MV-4-11 (cell line): ENCODE measurements at regions not wholly inside any gene's neighbourhood (a gene's known extent, or its start where the extent isn't known, plus 50 kb on each side); places are given as distances from the start of the nearest gene placed in this dataset.
A peak's percentile ranks its signal among the peaks of the same experiment; 100 is the strongest.
"Not testable (repeated sequence)": the region's sequence is repeated elsewhere in the genome, so short reads cannot be mapped to it uniquely, and the experiment has no call there.

ENCODE experiments used
- DNase-seq: peaks from one replicate; lab custom pipeline; 2025; lab: John Stamatoyannopoulos, UW

DNA sequence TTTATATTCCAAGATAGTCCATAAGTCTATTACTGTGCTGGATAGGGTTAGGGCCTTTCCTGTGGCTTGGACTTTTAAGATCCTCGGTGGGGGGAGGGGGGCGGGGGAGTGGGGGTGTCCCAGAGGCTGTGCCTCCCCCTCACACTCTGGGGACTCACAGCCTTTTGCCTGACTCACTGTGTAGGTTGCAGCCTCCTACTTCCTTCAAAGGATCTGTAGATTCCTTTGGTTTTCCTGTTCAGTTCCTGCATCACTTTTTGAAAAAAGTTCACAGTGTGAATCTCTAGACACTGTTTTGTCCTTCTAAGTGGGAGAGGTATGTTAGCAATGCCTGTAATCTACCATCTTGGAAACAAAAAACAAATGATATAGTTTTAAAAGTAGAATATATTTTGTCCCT, 999.9 kb downstream of the GLUD2 start:
- no peak for DNase-seq

DNA sequence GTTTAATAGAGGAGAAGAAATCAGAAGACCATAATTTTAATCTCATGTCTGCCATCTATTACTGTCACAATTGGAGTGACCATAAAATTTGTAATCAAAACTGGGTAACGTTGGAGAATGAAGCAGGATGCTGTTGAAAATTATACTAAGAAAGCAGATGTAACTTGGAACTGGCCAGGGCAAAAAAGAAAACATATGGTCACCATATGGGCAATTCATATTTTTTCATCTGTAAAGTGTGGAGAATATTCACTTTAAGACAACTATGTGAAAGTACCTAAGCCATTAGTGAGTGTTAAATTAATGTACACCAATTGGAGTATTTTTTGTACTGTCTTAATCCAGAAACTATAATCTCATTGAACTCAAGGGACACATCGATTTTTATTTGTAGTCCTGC, 1008.0 kb downstream of the GLUD2 start:
- no peak for DNase-seq

DNA sequence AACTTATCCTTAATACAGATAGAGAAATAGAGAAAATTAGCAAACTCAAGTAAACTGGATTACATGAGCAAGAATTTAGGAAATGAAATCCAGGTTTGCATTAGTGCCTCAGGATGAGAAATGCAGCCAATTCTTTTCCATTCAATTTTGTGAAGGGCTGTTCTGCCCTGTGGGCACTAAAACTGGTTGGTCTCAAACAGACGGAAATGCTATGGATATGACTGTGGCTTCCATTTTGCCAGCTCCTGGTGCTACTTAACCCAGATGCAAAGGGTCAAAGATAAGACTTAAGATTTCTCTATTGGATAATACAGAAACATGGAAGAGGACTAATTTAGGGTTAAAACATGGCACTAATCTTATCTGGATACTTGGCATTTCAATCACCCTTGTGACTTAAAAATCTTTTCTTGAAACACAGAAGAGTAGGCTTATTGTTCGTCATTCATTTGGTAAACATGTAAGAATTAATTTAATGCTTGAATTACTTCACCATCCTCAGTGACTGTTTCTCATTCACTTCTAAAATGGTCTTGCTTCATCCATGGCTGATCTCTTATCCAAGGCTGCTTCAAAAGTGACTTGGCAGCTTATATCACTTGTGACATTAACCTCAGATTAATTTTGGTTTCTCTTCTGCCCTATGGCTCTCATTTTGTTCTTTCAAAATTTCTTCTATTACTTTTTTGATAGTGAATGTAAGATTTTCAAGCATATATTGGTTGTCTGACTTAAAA, 1008.7 kb downstream of the GLUD2 start:
- DNase-seq: no peak

DNA sequence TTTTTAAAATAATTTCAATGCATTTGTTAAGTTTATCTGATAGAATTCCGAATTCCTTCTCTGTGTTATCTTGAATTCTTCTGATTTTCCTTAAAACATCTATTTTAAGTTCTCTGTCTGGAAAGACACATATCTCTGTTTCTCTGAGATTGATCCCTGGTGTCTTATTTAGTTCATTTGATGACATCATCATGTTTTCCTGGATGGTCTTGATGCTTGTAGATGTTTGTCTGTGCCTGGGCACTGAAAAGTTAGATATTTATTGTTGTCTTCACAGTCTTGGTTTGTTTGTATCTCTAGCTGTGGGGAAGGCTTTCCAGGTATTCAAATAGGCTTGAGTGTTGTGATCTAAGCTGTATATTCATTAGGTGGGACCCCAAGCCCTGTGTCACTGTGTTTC, 1028.8 kb downstream of the GLUD2 start:
- DNase-seq: no peak

DNA sequence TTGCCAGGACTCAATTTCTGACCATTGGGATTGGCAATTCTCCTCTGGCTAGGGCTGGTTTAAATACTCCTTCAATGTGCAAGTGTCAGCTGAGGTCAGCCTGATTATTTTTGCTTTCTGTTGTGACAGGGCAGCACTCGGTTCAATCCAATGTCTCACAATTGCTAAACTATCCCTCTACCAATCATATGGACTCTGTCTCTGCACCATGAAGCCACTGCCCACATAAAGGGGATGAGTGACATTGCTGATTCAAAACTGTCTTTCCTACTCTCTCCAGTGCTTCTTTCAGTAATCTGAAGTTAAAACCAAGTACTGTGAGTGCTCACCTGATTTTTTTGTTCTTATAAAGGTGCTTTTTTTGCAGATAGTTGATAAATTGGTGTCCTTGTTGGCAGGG, 1030.7 kb downstream of the GLUD2 start:
- DNase-seq: no peak

DNA sequence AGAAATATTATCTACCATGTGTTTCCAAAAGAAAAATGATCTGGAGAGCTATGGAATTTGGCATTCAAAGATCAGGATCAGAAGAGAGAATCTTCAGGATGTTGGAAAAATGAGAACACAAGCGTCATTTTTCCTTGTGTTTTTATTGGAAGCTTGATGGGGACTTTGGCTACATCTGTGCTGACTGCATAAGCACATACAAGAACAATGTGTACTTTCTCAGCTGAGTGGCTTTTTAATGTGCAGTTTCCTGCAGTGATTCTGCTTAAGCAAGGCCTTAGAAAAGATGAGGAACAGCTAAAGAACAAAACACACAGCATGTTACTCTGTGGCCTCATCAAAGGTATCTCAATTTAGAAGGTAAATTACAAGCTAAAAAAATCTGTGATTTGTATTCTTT, 1039.9 kb downstream of the GLUD2 start:
- DNase-seq: no peak

DNA sequence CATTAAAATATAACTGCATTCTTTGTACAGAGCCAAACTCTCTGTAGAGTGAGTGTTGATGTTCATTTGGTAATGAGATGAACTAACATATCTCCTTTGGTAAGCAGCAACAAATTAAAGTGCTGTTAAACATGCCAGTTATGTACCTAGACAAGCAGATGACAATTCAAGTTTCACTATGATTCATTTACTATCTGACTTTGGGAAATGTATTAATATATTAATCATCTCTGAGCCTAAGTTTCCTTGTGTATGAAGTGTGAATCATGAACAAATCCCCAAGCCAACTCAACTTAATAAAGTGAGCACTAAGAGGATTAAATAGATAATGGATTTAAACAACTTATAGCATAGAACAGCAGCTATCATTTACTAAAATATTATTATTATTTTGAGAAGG, 1044.2 kb downstream of the GLUD2 start:
- DNase-seq: no peak

DNA sequence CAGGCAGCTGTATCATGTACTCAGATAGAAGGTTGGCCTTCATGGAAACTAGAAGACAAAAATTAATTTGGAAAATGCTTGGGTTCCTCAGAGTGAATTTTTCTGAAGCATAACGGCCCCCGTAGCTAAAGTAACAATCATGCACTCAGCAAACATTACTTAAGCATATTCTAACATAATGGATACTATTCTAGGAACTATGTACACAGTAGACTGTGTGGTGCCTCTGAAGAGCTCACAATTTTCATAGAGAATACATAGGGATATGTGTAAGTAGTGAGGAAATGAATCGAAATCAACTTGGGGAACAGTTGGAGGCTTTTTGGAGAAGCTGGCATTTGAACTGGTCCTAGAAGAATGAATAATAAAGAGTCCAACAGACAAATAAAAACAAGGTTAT, 1045.0 kb downstream of the GLUD2 start:
- DNase-seq: no peak

DNA sequence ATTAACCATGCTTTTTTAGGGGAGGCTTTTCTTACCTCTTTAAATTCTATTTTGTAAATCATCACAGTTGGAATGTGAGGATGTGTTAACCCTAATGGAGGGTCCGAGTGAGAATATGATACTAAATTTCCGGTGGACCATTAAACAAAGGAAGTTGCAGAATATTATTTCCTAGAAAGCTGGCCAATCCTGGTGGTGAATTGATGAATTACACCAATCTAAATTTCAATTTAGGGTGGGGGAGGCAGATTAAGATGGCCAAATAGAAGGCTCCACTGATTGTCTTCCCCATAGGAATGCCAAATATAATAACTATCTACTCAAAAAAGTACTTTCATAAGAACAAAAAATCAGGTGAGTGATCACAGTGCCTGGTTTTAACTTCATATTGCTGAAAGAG, 1045.6 kb downstream of the GLUD2 start:
- no peak for DNase-seq

DNA sequence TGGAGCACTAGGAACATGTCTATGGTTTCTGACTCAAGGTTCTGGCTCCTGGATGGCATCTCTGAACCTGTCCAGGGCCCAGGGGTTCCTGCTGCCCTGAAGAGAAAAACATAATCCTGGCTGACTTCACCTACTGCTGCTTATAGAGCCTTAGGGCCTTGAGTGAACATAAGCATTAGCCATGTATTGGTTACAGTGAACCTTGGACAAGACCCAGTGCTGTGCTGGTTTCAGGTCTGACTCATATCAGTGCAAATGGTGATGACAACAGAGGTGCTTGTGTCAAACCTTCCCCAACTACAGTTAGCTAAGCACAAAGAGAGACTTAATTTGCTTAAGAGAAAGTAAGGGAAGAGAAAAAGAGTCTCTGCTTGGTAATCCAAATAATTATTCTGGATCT, 1047.2 kb downstream of the GLUD2 start:
- peak; percentile 28 for DNase-seq

DNA sequence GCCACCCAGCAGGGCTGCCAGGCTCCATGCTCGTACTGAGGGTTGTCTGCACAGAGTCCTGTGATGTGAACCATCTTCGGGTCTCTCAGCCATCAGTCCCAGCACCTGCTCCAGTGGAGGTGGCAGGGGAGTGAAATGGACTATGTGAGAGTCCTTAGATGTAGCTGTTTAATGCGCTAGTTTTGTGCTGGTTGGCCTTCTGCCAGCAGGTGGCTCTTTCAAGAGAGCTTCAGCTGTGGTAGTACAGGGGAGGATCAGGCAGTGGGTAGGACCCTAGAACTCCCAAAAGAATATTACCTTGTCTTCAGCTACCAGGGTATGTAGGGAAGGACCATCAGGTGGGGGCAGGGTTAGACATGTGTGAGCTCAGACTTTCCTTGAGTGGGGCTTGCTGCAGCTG, 1066.0 kb downstream of the GLUD2 start:
- no peak for DNase-seq

DNA sequence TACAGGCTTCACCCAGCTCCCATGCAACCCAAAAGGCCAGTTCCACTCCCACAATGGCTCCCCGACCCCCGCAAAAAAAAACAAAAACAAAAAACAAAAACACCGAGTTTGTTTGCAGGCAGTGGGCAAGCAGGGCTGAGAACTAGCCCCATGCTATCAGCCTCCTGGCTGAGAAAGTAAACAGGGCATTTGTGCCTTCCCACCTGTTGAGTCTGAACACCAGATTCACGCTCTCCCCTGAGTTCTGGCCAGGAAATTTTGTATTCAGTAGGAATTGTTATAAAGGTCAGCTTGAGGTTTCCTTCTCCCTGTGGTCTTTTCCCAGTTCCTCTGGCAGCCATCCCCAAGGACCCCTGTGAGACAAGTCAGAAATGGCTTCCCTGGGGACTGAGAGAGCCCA, 1066.5 kb downstream of the GLUD2 start:
- DNase-seq: no peak

DNA sequence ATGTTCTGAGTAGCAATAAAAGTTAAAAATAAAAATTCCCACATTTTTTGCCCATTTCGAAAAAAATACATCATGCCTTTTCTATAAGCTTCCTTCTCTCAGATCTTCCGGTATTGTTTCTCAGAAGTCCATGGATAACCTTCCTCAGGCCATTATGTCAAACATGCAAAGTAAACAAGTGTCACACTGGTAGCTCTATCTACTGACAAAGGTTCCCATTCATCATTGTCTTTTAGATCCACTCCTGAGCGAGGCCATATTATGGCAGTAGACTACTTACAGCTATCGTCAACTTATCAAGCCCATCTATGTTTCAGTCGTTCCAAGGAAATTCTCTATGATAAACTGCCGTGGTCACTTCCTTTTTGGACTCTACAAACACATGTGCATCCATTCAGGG, 1068.2 kb downstream of the GLUD2 start:
- DNase-seq: no peak

DNA sequence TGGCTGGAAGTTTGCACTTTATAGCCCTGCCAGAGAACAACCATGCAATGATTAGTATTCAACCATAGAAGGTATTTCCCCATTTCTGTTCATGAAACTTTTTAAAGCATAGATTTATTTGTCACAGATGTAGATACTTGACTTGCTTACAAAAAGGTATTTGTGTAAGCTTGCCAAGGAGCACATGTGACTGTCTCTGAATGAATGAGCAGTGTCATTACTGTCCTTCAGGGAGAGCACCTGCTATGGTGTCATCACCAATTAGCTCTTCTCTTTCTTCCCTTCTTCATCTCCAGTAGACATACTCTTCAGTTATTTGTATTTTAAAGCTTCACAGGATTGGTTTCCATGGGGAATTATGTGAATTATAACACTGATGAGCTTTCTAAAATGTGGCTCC, 1064.7 kb upstream of the GRIA3 start:
- DNase-seq: no peak

DNA sequence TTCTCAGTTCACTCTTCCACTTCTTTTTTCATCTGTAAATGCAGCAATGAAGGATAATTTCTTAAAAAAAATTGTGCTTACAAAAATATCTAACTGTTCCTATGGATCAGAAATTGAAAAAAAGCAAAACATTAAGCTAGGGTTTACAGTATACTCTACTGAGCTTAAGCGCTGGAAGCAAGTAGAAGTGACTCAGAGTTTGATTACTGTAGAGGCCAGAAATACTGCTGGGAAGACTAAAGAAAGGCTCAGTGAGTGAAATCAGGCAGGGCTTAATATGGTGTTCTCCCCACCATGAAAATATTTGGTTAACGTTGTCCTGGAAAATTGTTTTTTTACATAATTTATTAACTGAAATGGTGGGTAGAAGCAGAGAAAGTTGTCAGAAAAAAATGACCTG, 1061.8 kb upstream of the GRIA3 start:
- DNase-seq: no peak

DNA sequence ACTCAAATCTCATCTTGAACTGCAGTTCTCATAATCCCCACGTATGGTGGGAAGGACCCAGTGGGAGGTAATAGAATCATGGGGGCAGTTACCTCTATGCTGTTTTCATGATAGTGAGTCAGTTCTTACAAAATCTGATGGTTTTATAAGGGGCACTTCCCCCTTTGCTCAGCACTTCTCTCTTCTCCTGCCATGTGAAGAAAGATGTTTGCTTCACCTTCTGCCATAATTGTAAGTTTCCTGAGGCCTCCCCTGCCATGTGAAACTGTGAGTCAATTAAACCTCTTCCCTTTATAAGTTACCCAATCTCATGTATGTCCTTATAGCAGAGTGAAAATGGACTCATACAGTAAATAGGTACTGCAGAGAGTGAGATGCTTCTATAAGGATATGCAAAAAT, 1050.6 kb upstream of the GRIA3 start:
- peak; percentile 92 for DNase-seq

DNA sequence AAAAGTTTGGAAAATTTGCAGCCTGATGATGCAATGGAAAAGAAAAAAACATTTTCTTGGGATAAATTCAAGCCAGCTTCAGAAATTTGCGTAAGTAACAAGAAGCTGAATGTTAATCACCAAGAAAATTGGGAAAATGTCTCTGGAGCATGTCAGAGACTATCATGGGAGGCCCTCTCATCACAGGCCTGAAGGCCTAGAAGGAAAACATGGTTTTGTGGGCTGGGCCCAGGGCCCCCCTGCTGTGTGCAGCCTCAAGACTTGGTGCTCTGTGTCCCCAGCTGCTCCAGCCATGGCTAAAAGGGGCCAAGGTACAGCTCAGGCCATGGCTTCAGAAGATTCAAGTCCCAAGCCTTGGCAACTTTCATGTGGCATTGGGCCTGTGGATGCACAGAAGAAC, 1049.8 kb upstream of the GRIA3 start:
- DNase-seq: no peak

DNA sequence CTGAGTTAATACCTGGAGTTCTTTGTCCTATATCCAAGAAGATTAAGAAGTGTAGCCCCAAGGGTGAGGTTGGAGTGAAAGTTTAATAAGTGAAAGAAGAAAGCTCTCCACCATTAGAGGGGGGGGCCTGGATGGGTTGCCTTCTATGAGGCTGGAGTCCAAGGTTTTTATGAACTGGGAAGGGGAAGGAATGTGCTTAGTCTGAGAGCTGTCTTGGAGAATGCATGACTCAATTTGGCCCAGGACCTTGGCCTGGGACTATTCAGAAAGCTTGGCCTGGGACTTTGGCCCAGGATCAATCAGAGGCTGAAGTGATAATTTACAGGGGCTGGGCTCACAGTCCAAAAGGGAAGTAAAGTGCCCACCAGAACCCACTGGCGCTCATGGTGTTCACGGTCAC, 1049.0 kb upstream of the GRIA3 start:
- no peak for DNase-seq

DNA sequence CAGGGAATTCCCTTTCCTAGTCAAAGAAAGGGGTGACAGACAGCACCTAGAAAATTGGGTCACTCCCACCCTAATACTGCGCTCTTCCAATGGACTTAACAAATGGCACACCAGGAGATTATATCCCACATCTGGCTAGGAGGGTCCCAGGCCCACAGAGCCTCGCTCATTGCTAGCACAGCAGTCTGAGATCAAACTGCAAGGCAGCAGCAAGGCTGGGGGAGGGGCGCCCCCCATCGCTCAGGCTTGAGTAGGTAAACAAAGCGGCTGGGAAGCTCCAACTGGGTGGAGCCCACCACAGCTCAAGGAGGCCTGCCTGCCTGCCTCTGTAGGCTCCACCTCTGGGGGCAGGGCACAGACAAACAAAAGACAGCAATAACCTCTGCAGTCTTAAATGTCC, 1043.9 kb upstream of the GRIA3 start:
- DNase-seq: not testable (repeated sequence)

DNA sequence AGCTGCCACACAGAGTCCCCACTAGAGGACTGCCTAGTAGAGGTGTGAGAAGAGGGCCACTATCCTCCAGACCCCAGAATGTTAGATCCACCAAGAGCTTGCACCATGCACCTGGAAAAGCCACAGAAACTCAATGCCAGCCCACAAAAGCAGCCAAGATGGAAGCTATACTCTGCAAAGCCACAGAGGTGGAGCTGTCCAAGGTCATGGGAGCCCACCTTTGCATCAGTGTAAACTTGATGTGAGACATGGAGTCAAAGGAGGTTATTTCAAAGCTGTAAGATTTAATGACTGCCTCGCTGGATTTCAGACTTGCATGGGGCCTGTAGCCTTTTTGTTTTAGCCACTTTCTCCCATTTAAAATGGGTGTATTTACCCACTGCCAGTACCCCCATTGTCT, 1030.1 kb upstream of the GRIA3 start:
- no peak for DNase-seq

DNA sequence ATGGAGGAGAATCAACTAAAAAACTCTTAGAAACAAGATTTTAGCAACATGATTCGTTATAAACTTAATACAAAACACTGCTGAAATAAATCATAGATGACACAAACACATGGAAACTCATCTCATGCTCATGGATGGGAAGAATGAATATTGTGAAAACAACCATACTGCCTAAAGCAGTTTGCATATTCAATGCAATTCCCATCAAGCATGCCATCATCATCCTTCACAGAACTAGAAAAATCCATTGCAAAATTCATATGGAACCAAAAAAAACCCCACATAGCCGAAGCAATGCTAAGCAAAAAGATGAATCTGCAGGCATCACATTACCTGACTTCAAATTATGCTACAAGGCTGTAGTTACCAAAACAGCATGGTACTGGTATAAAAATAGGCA, 1015.8 kb upstream of the GRIA3 start:
- DNase-seq: no peak

DNA sequence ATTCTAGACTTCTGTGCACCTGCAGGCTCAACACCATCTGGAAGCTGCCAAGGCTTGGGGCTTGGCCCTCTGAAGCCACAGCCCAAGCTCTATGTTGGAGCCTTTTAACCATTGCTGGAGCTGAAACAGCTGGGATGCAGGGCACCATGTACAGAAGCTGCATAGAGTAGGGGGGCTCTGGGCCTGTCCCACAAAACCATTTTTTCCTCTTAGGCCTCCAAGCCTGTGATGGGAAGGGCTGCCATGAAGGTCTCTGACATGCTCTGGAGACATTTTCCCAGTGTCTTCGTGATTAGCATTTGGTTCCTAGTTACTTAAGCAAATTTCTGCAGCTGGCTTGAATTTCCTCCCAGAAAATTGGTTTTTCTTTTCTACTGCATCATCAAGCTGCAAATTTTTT, 999.3 kb upstream of the GRIA3 start:
- DNase-seq: no peak

DNA sequence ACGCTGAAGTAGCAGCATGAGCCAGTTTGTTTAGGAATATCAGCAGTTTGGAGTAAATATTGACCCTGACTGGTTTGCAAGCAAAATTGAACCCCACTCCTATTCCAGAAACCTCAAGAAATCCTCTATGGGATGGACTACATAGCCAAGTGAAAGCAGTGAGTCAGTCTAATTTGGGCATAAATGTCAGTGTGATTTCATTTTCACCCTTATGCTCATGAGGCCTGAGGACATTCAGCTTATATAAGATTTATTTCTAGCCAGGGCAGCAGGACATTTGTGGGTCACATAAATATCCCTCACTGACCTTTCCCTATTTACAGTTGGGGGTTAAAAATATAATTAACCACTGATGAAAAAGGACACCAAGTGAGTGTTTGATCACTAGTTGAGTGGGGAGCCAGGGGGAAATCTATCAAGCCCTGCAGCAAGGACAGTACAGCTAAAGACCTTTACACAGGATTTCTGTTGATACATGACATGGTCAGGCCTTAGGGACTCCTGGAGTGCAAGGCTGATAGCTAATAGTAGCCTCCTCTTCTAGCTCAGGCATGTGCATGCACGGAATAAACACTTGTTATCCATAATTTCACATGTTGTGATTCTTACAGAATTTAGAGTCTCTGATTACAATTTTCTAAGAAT, 996.9 kb upstream of the GRIA3 start:
- DNase-seq: no peak

DNA sequence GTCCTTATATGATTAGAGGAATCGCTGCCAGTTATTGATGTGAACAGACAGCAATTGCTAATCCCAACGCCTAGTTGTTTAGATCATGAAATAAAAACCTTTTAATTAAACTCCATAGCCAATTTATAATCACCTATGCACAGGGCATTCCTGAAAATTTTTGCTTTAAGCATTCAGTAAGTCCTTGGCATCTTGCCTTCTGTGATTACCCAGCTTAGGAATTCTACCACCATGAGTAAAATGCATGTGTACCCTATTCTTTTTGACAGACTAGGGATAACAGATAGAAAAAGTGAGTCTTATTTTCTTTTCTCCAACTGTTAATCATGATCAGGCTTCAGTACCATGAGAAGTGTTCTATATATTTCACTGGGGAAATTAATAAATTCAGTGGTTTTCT, 995.3 kb upstream of the GRIA3 start:
- DNase-seq: no peak
